Mucosa of rectum (tissue), 2 donors: ENCODE measurements at regions not wholly inside any gene's neighbourhood (a gene's known extent, or its start where the extent isn't known, plus 50 kb on each side); places are given as distances from the start of the nearest gene placed in this dataset.

Source experiments
- H3K27ac ChIP-seq, 2 donors: one replicate each; pipeline ENCODE4 v1.7.0; 2013; ENCODE audit warnings: inconsistent platforms in 2 of 2, low read depth in 2 of 2, low read length in 2 of 2
- H3K27me3 ChIP-seq, 2 donors: one replicate each; pipeline ENCODE4 v1.7.0; 2013; ENCODE audit warnings: low read length in 2 of 2; ENCODE audit not compliant: control insufficient read depth in 2 of 2, insufficient read depth in 2 of 2
- H3K36me3 ChIP-seq, 2 donors: one replicate each; pipeline ENCODE4 v1.7.0; 2013; ENCODE audit warnings: low read length in 2 of 2; ENCODE audit not compliant: control insufficient read depth in 2 of 2, insufficient read depth in 2 of 2
- H3K4me1 ChIP-seq, 2 donors: one replicate each; pipeline ENCODE4 v1.7.0; 2013; ENCODE audit warnings: low read length in 2 of 2, mild to moderate bottlenecking in 1 of 2; ENCODE audit not compliant: control insufficient read depth in 2 of 2, insufficient read depth in 2 of 2
- H3K4me3 ChIP-seq, 2 donors: one replicate each; pipeline ENCODE4 v1.7.0; 2013; ENCODE audit warnings: low read length in 2 of 2
- H3K9ac ChIP-seq, 2 donors: one replicate each; pipeline ENCODE4 v1.7.0; 2013; ENCODE audit warnings: low read length in 2 of 2, low read depth in 1 of 2, mild to moderate bottlenecking in 1 of 2
- H3K9me3 ChIP-seq, 2 donors: one replicate each; pipeline ENCODE4 v1.7.0; 2013; ENCODE audit warnings: low read length in 2 of 2; ENCODE audit not compliant: control insufficient read depth in 2 of 2
- donor health status: healthy.
- donor health status: Normal muscosa, but diverticular disease.

DNA sequence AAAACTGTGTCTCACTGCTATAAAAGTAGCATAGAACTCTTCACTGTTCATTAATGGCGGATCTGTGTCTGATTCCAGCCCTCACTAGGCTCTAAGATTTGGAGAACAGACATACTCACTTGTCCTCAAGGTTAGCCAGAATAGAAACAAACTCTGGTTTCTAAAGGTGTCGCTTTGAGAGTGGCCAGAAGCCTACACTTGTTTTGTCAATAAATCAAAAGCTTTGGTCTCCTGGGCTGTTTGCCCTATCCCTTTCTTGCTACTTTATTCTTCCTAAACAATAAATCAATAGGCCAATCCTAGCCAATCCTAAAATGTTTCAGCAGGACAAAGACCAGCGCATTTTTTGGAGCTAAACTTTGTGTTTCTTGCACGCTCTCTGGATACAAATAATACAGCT is 1064.6 kb upstream of the CHAC2 start:
- H3K9ac ChIP-seq: no peak overlapping the region
- H3K4me1 ChIP-seq: no peaks in the 10 kb centered on the region
- no peaks in the 10 kb centered on the region for H3K27me3 ChIP-seq
- H3K4me3 ChIP-seq: no peak overlapping the region
- no peaks in the 10 kb centered on the region for H3K36me3 ChIP-seq
- no peak overlapping the region for H3K27ac ChIP-seq
- no peaks in the 10 kb centered on the region for H3K9me3 ChIP-seq

DNA sequence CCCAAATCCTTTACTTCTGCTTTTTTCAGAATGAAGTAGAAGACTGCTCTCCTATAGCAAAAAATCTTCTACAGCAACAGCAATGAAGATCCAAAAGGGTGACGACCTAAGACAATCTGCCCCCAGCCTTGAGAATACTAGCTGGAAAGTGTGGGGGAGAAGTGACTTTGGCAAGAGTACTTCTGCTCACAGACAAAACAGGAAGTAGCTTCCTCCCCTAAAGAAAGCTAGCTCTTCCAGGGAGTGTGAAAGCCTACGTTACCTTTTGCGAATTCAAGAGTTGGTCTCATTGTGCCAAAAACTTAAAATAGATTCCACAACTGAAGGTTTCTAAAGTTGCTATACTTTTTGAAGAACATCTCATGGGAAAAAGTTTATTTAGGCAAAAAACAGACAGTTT is 1069.2 kb upstream of the CHAC2 start:
- Histone ChIP-seq H3K36me3 (no peaks in the 10 kb centered on the region), H3K27me3 (no peaks in the 10 kb centered on the region), H3K4me3 (no peak overlapping the region), H3K27ac (no peak overlapping the region), H3K4me1 (no peaks in the 10 kb centered on the region), H3K9me3 (no peaks in the 10 kb centered on the region), H3K9ac (no peak overlapping the region)

DNA sequence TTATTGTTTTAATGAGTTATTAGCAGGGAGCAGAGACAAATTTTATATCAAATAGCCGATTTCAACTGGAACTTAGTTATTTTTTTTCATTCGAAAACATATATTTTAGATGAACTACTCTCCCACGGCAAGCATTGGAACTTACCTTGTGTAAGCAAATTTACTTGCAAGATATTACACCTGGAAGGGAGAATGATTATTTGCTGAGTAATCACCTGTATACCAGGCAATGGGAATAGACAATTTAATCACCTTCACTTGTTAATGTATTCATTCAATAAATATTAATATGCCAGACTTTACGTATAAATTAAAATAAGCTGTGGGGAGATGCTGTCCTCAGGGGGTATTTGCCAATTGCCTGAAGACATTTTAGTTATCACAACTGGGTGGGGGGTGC is 1069.9 kb upstream of the CHAC2 start:
- Histone ChIP-seq H3K36me3 (no peaks in the 10 kb centered on the region), H3K4me3 (no peak overlapping the region), H3K4me1 (no peaks in the 10 kb centered on the region), H3K9ac (no peak overlapping the region), H3K27me3 (no peaks in the 10 kb centered on the region), H3K9me3 (no peaks in the 10 kb centered on the region), H3K27ac (no peak overlapping the region)

DNA sequence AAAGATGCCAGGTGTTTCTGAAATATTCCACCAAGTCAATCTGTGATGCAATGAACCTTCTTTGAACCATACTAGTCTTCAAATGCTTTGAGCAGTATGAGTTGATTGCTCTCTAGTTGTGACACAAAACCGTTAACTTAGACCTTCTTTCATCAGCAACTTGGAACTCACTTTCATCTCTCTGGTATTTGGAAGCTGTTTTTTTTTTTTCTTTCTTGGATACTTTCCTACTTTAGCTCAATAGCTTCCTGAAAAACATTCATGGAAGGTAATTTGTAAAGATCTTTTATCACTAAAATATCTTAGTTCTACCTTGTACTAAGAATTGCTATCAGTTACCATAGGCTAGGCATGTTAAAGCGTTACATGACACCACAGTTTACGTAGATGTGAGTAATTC is 1071.9 kb upstream of the CHAC2 start:
- H3K27me3 ChIP-seq: no peaks in the 10 kb centered on the region
- H3K36me3 ChIP-seq: no peaks in the 10 kb centered on the region
- H3K9me3 ChIP-seq: no peaks in the 10 kb centered on the region
- no peak overlapping the region for H3K4me3 ChIP-seq
- H3K9ac ChIP-seq: no peak overlapping the region
- no peak overlapping the region for H3K27ac ChIP-seq
- no peaks in the 10 kb centered on the region for H3K4me1 ChIP-seq

DNA sequence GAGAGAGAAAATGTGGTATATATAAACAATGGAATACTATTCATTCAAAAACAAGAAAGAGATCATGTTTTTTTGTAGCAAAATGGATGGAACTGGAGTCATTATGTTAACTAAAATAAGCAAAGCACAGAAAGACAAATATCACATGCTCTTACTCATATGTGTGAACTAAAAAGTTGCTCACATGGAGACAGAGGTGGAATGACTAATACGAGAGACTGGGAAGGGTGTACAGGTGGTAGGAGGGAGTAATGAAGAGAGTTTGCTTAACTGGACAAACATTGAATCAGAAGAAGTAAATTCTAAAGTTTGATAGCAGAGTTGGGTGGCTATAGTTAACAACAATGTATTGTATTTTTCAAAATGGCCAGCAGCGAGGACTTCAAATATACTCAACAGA is 1080.7 kb upstream of the CHAC2 start:
- Histone ChIP-seq H3K9me3 (peaks cover 0 to 5% of the 10 kb centered on the region in 2 donors), H3K4me1 (no peaks in the 10 kb centered on the region), H3K9ac (no peak overlapping the region), H3K27ac (no peak overlapping the region), H3K36me3 (no peaks in the 10 kb centered on the region), H3K4me3 (no peak overlapping the region), H3K27me3 (no peaks in the 10 kb centered on the region)

DNA sequence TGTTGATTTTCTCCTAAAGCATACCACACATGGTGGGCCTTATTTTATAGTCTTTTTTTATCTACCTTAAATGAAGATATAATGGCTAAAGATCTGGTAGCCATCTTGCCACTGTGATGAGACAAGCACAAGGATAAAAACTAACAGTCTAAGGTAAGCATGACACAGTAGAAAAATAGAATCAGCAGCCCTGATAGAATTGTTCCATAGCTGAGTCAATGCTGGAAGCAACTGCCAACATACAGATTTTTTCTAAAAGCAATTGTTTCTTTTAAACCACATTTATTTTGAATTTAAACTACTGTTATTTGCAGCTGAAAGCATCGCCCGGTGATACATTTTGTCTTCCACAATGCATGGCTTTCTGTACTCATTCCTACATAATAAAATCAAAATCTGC is 1091.5 kb upstream of the CHAC2 start:
- H3K9me3 ChIP-seq: peaks cover 2 to 4% of the 10 kb centered on the region in 2 donors
- no peak overlapping the region for H3K27ac ChIP-seq
- no peak overlapping the region for H3K4me3 ChIP-seq
- no peak overlapping the region for H3K9ac ChIP-seq
- no peaks in the 10 kb centered on the region for H3K27me3 ChIP-seq
- H3K36me3 ChIP-seq: no peaks in the 10 kb centered on the region
- H3K4me1 ChIP-seq: no peaks in the 10 kb centered on the region

DNA sequence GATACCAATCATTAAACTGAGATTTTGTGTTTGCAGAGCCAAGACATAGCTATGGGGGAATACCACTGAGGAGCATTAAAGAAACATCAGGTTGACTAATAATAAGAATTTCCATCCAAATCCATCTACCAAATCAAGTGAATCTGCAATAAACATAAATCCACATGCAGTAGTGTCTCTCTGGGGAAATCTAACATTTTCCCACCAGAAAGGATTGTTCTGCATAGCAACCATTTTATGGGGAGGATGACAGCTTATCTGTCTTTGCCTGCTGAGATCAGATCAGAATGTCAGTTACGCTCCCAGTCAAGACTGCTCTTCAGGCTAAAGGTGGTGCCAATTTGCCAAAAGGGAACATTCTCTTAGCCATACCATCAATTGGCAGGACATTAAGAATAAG is 1098.9 kb upstream of the CHAC2 start:
- H3K27me3 ChIP-seq: no peaks in the 10 kb centered on the region
- peaks cover 2 to 3% of the 10 kb centered on the region in 2 donors for H3K9me3 ChIP-seq
- no peak overlapping the region for H3K9ac ChIP-seq
- no peaks in the 10 kb centered on the region for H3K36me3 ChIP-seq
- H3K4me1 ChIP-seq: no peaks in the 10 kb centered on the region
- H3K27ac ChIP-seq: no peak overlapping the region
- no peak overlapping the region for H3K4me3 ChIP-seq

DNA sequence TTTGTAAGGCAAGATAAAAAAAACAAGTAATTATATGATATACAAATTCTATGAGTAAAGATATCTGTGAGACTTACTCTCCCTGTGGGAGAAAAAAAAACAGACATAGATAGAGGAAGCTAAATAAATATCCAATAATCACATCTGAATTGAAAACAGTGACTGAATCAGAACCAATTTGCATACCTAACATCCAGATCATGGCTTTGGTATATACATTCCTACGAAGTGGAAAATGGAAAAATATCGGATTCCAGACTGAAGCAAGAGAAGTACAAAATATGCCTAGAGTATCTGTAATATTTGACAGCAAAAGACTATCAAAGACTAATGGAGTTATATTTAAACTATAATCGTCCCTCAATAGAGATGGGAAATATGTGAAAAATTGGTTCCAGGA is 1108.1 kb upstream of the CHAC2 start:
- no peaks in the 10 kb centered on the region for H3K4me1 ChIP-seq
- no peak overlapping the region for H3K4me3 ChIP-seq
- no peaks in the 10 kb centered on the region for H3K9me3 ChIP-seq
- H3K36me3 ChIP-seq: no peaks in the 10 kb centered on the region
- H3K27ac ChIP-seq: no peak overlapping the region
- H3K27me3 ChIP-seq: no peaks in the 10 kb centered on the region
- no peak overlapping the region for H3K9ac ChIP-seq

DNA sequence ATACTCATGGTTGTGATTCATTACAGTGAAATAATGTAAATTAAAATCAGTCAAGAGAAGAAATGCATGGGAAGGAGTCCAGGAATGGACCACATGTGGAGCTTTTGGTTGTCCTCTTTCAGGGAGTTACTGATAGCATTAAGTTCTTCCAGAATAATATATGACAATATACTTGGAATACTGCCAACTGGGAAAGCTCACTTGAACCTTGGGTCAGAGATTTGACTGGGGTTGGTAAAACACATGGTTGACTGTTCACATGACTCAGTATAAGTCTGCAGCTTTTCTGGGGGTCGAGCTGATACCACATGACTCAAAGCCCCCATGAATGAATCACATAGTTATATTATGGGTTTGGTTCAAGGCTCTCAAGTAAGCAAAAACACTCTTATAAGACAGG is 1109.0 kb upstream of the CHAC2 start:
- H3K9ac ChIP-seq: no peak overlapping the region
- H3K27me3 ChIP-seq: no peaks in the 10 kb centered on the region
- H3K9me3 ChIP-seq: no peaks in the 10 kb centered on the region

DNA sequence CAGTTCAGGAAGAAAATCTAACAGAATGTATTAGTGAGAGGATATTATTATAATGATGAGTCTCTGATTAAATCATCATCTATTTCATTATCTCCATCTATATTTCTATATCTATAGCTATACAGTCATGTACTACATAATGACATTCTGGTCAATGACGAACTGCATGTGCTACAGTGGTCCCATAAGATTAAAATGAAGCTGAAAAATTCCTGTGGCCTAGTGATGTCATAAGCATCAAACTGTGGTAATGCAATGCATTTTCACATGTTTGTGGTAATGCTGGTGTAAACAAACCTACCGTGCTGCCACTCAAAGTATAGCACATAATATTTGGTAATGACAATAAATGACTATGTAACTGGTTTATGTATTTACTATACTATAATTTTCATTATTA is 1127.9 kb upstream of the CHAC2 start:
- Histone ChIP-seq H3K36me3 (no peaks in the 10 kb centered on the region), H3K27me3 (no peaks in the 10 kb centered on the region), H3K9me3 (no peaks in the 10 kb centered on the region), H3K27ac (no peak overlapping the region), H3K9ac (no peak overlapping the region), H3K4me1 (no peaks in the 10 kb centered on the region), H3K4me3 (no peak overlapping the region)

More for the DNA sequence above, 1109.0 kb upstream of the CHAC2 start:
- Histone ChIP-seq H3K4me1 (no peaks in the 10 kb centered on the region), H3K4me3 (no peak overlapping the region), H3K27ac (no peak overlapping the region), H3K36me3 (no peaks in the 10 kb centered on the region)

DNA sequence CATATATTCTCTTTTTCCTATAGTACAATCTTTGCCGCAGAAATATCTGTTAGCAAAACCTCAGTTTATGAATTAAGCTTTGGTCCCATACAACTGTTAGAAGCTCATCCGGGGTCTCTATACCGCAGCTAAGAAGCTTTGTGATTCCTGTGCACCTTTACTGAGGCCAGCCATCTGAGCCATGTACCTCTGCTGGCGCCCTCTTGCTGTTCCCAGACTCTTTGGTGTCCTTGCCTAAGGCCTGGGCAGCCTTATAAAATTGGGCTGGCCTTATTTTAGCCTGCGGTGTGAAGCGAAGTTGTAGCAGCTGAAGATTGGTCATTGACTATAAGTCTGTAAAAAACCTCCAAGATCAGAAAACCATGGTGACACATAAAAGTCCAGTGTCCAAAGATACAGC is 1135.1 kb upstream of the CHAC2 start:
- H3K27me3 ChIP-seq: no peaks in the 10 kb centered on the region
- H3K4me3 ChIP-seq: no peak overlapping the region
- no peak overlapping the region for H3K9ac ChIP-seq
- H3K27ac ChIP-seq: no peak overlapping the region
- no peaks in the 10 kb centered on the region for H3K36me3 ChIP-seq
- no peaks in the 10 kb centered on the region for H3K4me1 ChIP-seq
- H3K9me3 ChIP-seq: no peaks in the 10 kb centered on the region
